CD4-positive, alpha-beta T cell (primary cell): ENCODE measurements at regions not wholly inside any gene's neighbourhood (a gene's known extent, or its start where the extent isn't known, plus 50 kb on each side); places are given as distances from the start of the nearest gene placed in this dataset.

ENCODE experiments used
- ATAC-seq: fragments of 200-7000 bp; cut with Tn5 transposase; one replicate; pipeline ENCODE4 v1.10.0; 2022; ENCODE audit warnings: mild to moderate bottlenecking; ENCODE audit not compliant: poor library complexity
- CTCF ChIA-PET: fragments of 350-600 bp; sonication (Branson Sonifier 250); formaldehyde crosslinking; loops from one replicate; lab custom pipeline; 2021; ENCODE audit warnings: antibody characterized with exemption, inconsistent platforms; lab: Charles Lee
- POLR2A ChIA-PET: fragments of 350-600 bp; sonication (Branson Sonifier 250); formaldehyde crosslinking; loops from one replicate; lab custom pipeline; 2021; ENCODE audit warnings: antibody characterized with exemption, inconsistent platforms; lab: Charles Lee
- DNase-seq, 14 experiments: peaks; one replicate each; pipeline ENCODE4 v3.0.0-alpha.2; 2013 to 2020; ENCODE audit warnings: mixed read lengths in 2 of 14
- H3K27ac ChIP-seq, 2 donors: one replicate each; pipeline versions ENCODE4 v1.5.1 to v1.7.0; 2013; ENCODE audit warnings: low read length in 2 of 2, low read depth in 1 of 2, mild to moderate bottlenecking in 1 of 2
- H3K27me3 ChIP-seq, 2 experiments: 1 replicate in 1 of 2; 2 replicates in 1 of 2; pipeline versions ENCODE4 v1.6.1 to v1.7.0; 2013; ENCODE audit warnings: low read length in 2 of 2, control low read depth in 1 of 2, mild to moderate bottlenecking in 1 of 2, moderate library complexity in 1 of 2; ENCODE audit not compliant: insufficient read depth in 2 of 2, control insufficient read depth in 1 of 2
- H3K36me3 ChIP-seq: one replicate; pipeline ENCODE4 v1.6.1; 2013; ENCODE audit warnings: low read length, control low read depth; ENCODE audit not compliant: insufficient read depth
- H3K4me1 ChIP-seq: one replicate; pipeline ENCODE4 v1.6.1; 2013; ENCODE audit warnings: low read length, control low read depth; ENCODE audit not compliant: insufficient read depth
- H3K4me3 ChIP-seq: one replicate; pipeline ENCODE4 v1.5.1; 2013; ENCODE audit warnings: mild to moderate bottlenecking, low read length, moderate library complexity
- H3K9me3 ChIP-seq, 2 experiments: 1 replicate in 1 of 2; 2 replicates in 1 of 2; pipeline versions ENCODE4 v1.6.1 to v1.7.0; 2013; ENCODE audit warnings: low read length in 2 of 2, mild to moderate bottlenecking in 2 of 2, control low read depth in 1 of 2, moderate library complexity in 1 of 2; ENCODE audit not compliant: control insufficient read depth in 1 of 2, insufficient read depth in 1 of 2
- H3K27ac Mint-ChIP-seq: one replicate; pipeline ENCODE4 v1.8.0; 2020; ENCODE audit warnings: mixed read lengths
- H3K27me3 Mint-ChIP-seq: one replicate; pipeline ENCODE4 v1.8.0; 2021; ENCODE audit warnings: mixed read lengths
- H3K36me3 Mint-ChIP-seq: one replicate; pipeline ENCODE4 v1.8.0; 2021; ENCODE audit warnings: low read depth, mixed read lengths
- H3K4me1 Mint-ChIP-seq: one replicate; pipeline ENCODE4 v1.8.0; 2021; ENCODE audit warnings: low read depth, mixed read lengths
- H3K4me3 Mint-ChIP-seq: one replicate; pipeline ENCODE4 v1.8.0; 2020; ENCODE audit warnings: mild to moderate bottlenecking, mixed read lengths
- H3K9me3 Mint-ChIP-seq: one replicate; pipeline ENCODE4 v1.8.0; 2020; ENCODE audit warnings: mixed read lengths
- CTCF ChIP-seq: fragments of 200-600 bp; IDR thresholded peaks from one replicate; pipeline ENCODE4 v1.8.0; 2022; ENCODE audit warnings: antibody characterized with exemption, mild to moderate bottlenecking
- intact Hi-C, 2 experiments: fragments of 100-400 bp; cut with DNase I in 1 of 2; cut with micrococcal nuclease in 1 of 2; formaldehyde crosslinking; loops; one replicate each; pipeline versions ENCODE4 v1.15.1 to v1.9.0; 2023 to 2025; cut with DNase I, micrococcal nuclease

GRCh38 chr16:87054154-87054553 is 263.0 kb downstream of the C16orf95 start:
- Mint-ChIP-seq H3K4me3 (no peak overlapping the region), H3K9me3 (no peaks in the 10 kb centered on the region), H3K4me1 (no peaks in the 10 kb centered on the region), H3K27ac (no peak overlapping the region), H3K36me3 (no peaks in the 10 kb centered on the region), H3K27me3 (peaks cover 35% of the 10 kb centered on the region)
- ATAC-seq (no peak), DNase-seq (no peak)
- Histone ChIP-seq H3K27ac (no peak overlapping the region), H3K4me1 (no peaks in the 10 kb centered on the region), H3K36me3 (no peaks in the 10 kb centered on the region), H3K27me3 (peaks cover 0 to 17% of the 10 kb centered on the region in 2 experiments), H3K9me3 (peaks cover 0 to 31% of the 10 kb centered on the region in 2 experiments), H3K4me3 (no peak overlapping the region)
- ChIA-PET POLR2A (no interaction called here), CTCF (no interaction called here)
- no peak for TF ChIP-seq CTCF
- intact Hi-C loops, result no loop called here

- Mint-ChIP-seq H3K27me3 (peaks cover 40% of the 10 kb centered on the region), H3K27ac (no peak overlapping the region), H3K4me3 (no peak overlapping the region), H3K36me3 (no peaks in the 10 kb centered on the region), H3K9me3 (no peaks in the 10 kb centered on the region), H3K4me1 (no peaks in the 10 kb centered on the region)
- Histone ChIP-seq H3K4me1 (no peaks in the 10 kb centered on the region), H3K9me3 (peaks cover 0 to 31% of the 10 kb centered on the region in 2 experiments), H3K27me3 (peaks cover 0 to 17% of the 10 kb centered on the region in 2 experiments), H3K27ac (no peak overlapping the region), H3K36me3 (no peaks in the 10 kb centered on the region), H3K4me3 (no peak overlapping the region)
- intact Hi-C loops, result no loop called here
- DNase-seq (no peak), ATAC-seq (no peak)
- ChIA-PET POLR2A (no interaction called here), CTCF (no interaction called here)
- no peak for TF ChIP-seq CTCF
Measured at GRCh38 chr16:87054856-87055255, 262.3 kb downstream of the C16orf95 start.

GRCh38 chr16:87056083-87056482 is 261.1 kb downstream of the C16orf95 start:
- no peaks in the 10 kb centered on the region for H3K36me3 Mint-ChIP-seq

More at GRCh38 chr16:87056083-87056482, 261.1 kb downstream of the C16orf95 start:
- TF ChIP-seq CTCF, result no peak
- H3K9me3 Mint-ChIP-seq, result no peaks in the 10 kb centered on the region
- H3K27me3 Mint-ChIP-seq, result peaks cover 49% of the 10 kb centered on the region
- no peak overlapping the region for H3K4me3 Mint-ChIP-seq
- Histone ChIP-seq H3K27ac (no peak overlapping the region), H3K36me3 (no peaks in the 10 kb centered on the region), H3K9me3 (peaks cover 0 to 31% of the 10 kb centered on the region in 2 experiments), H3K4me1 (no peaks in the 10 kb centered on the region), H3K27me3 (peaks cover 5 to 21% of the 10 kb centered on the region in 2 experiments), H3K4me3 (no peak overlapping the region)
- ChIA-PET POLR2A (no interaction called here), CTCF (no interaction called here)
- DNase-seq (no peak), ATAC-seq (no peak)
- no peaks in the 10 kb centered on the region for H3K4me1 Mint-ChIP-seq
- intact Hi-C loops, result no loop called here
- H3K27ac Mint-ChIP-seq, result no peak overlapping the region
